SK-N-SH treated with all-trans-retinoic acid at 6 μM for 48 hours (cell line): ENCODE measurements at regions not wholly inside any gene's neighbourhood (a gene's known extent, or its start where the extent isn't known, plus 50 kb on each side); places are given as distances from the start of the nearest gene placed in this dataset.

Source experiments
- ARNTL ChIP-seq: fragments of 450-650 bp; formaldehyde crosslinking; IDR thresholded peaks from 2 replicates; pipeline ENCODE4 v1.5.0; 2020; ENCODE audit warnings: low read depth, mild to moderate bottlenecking, moderate library complexity, borderline replicate concordance
- CSRNP3 ChIP-seq: fragments of 250-450 bp; sonication (Bioruptor Pico); IDR thresholded peaks from 2 replicates; pipeline ENCODE4 v1.5.1; 2021; ENCODE audit warnings: mild to moderate bottlenecking, moderate library complexity
- GLIS3 ChIP-seq: fragments of 250-450 bp; sonication (Bioruptor Pico); IDR thresholded peaks from 2 replicates; pipeline ENCODE4 v1.5.0; 2020; ENCODE audit warnings: mild to moderate bottlenecking, moderate library complexity
- ISL1 ChIP-seq: fragments of 250-450 bp; sonication (Bioruptor Pico); IDR thresholded peaks from 2 replicates; pipeline ENCODE4 v2.1.2; 2022; ENCODE audit warnings: mild to moderate bottlenecking, moderate library complexity
- PATZ1 ChIP-seq: fragments of 250-450 bp; sonication (Bioruptor Pico); IDR thresholded peaks from 2 replicates; pipeline ENCODE4 v1.8.0; 2020; ENCODE audit warnings: mild to moderate bottlenecking, moderate library complexity, borderline replicate concordance
- PPARA ChIP-seq: fragments of 250-450 bp; sonication (Bioruptor Pico); IDR thresholded peaks from 2 replicates; pipeline ENCODE4 v1.5.0; 2020; ENCODE audit warnings: mild to moderate bottlenecking, borderline replicate concordance
- RARB ChIP-seq: fragments of 250-450 bp; sonication (Bioruptor Pico); IDR thresholded peaks from 2 replicates; pipeline ENCODE4 v1.8.0; 2021; ENCODE audit warnings: mild to moderate bottlenecking, moderate library complexity
- SNAI2 ChIP-seq: fragments of 250-450 bp; sonication (Bioruptor Pico); IDR thresholded peaks from 2 replicates; pipeline ENCODE4 v1.5.0; 2020; ENCODE audit warnings: mild to moderate bottlenecking, moderate library complexity
- TOX ChIP-seq: fragments of 250-450 bp; sonication (Bioruptor Pico); IDR thresholded peaks from 2 replicates; pipeline ENCODE4 v1.8.0; 2021; ENCODE audit warnings: mild to moderate bottlenecking, moderate library complexity, borderline replicate concordance
- TSHZ2 ChIP-seq: fragments of 250-450 bp; sonication (Bioruptor Pico); IDR thresholded peaks from 2 replicates; pipeline ENCODE4 v1.5.0; 2020; ENCODE audit warnings: mild to moderate bottlenecking, moderate library complexity
- ZC3H10 ChIP-seq: fragments of 250-450 bp; sonication (Bioruptor Pico); IDR thresholded peaks from 2 replicates; pipeline ENCODE4 v1.5.1; 2021; ENCODE audit warnings: mild to moderate bottlenecking, moderate library complexity
- ZNF565 ChIP-seq: fragments of 450-650 bp; formaldehyde crosslinking; conservative IDR thresholded peaks from 2 replicates; pipeline ENCODE4 v1.5.0; 2020; ENCODE audit warnings: low read depth, mild to moderate bottlenecking, moderate library complexity
- ZNF8 ChIP-seq: fragments of 450-650 bp; formaldehyde crosslinking; IDR thresholded peaks from 2 replicates; pipeline ENCODE4 v1.5.0; 2020; ENCODE audit warnings: mild to moderate bottlenecking, moderate library complexity

- no peak for TF ChIP-seq ARNTL (CRISPR knock-in tag)
- TF ChIP-seq PATZ1 (CRISPR knock-in tag) = no peak; the same call in 1 of the 2 replicates
- TF ChIP-seq SNAI2 (CRISPR knock-in tag) = no peak
- TF ChIP-seq ISL1 (CRISPR knock-in tag) = peak; percentile 86
- no peak for TF ChIP-seq ZNF565
- TF ChIP-seq TSHZ2 (CRISPR knock-in tag) = no peak
- TF ChIP-seq GLIS3 = no peak
- TF ChIP-seq TOX (CRISPR knock-in tag) = peak; percentile 39; the same call in 1 of the 2 replicates
- no peak for TF ChIP-seq RARB (CRISPR knock-in tag)
- no peak for TF ChIP-seq PPARA (CRISPR knock-in tag)
- no peak for TF ChIP-seq ZC3H10 (CRISPR knock-in tag)
- no peak for TF ChIP-seq CSRNP3 (CRISPR knock-in tag)
- no peak for TF ChIP-seq ZNF8 (CRISPR knock-in tag)
These were observed 1556.2 kb downstream of the SLITRK5 start for GRCh38 chr13:89227356-89227755.
